ENCODE measurements at regions not wholly inside any gene's neighbourhood (a gene's known extent, or its start where the extent isn't known, plus 50 kb on each side); places are given as distances from the start of the nearest gene placed in this dataset.

DNA sequence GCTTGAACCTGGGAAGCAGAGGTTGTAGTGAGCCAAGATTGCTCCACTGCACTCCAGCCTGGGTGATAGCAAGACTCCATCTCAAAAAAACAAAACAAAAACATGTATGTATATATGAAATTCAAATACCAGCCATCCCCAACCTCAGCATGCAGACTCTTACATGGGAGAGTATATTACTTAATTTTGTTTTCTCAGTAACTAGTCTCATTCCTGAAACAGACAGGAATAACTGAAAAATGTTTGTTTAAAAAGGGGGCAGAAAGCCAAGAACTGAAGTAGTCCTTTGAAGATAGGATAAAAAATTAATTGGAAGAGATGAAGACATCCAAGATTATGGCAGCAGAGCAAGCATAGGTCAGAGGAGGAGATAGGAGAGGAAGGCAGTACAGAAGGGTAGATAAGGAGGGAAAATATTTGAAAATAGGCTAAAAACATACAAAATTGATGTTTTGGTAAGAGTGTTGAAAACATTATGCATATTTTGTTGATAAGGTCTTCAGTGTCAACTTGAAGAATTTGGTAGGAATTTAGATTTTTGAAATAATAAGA, 309.9 kb downstream of the MAT2B start:
- Histone ChIP-seq H3K9me2 (ENCODE audit: low read depth, low read length) (no peaks in the 10 kb centered on the region), H3K9ac (ENCODE audit: low read length) (no peak overlapping the region), H3K27me3 (ENCODE audit: insufficient read depth, low read length) (no peaks in the 10 kb centered on the region), H3K4me2 (ENCODE audit: low read length) (no peak overlapping the region), H3F3A (ENCODE audit: insufficient read depth, low read length) (no peaks in the 10 kb centered on the region), H4K20me1 (ENCODE audit: insufficient read depth, low read length) (no peaks in the 10 kb centered on the region), H3K79me2 (ENCODE audit: insufficient read depth, low read length) (no peaks in the 10 kb centered on the region), H3K9me3 (ENCODE audit: low read length) (no peaks in the 10 kb centered on the region), H3K36me3 (ENCODE audit: insufficient read depth, low read length) (no peaks in the 10 kb centered on the region), H3K27ac (ENCODE audit: low read depth, low read length, poor library complexity, severe bottlenecking) (no peak overlapping the region), H2AFZ (ENCODE audit: low read length) (no peak overlapping the region), H3K4me1 (ENCODE audit: insufficient read depth, low read length, severe bottlenecking) (peaks cover 4% of the 10 kb centered on the region), H3K4me3 (ENCODE audit: low read depth, low read length, poor library complexity, severe bottlenecking) (no peak overlapping the region)
- TF ChIP-seq, protein P1, sequence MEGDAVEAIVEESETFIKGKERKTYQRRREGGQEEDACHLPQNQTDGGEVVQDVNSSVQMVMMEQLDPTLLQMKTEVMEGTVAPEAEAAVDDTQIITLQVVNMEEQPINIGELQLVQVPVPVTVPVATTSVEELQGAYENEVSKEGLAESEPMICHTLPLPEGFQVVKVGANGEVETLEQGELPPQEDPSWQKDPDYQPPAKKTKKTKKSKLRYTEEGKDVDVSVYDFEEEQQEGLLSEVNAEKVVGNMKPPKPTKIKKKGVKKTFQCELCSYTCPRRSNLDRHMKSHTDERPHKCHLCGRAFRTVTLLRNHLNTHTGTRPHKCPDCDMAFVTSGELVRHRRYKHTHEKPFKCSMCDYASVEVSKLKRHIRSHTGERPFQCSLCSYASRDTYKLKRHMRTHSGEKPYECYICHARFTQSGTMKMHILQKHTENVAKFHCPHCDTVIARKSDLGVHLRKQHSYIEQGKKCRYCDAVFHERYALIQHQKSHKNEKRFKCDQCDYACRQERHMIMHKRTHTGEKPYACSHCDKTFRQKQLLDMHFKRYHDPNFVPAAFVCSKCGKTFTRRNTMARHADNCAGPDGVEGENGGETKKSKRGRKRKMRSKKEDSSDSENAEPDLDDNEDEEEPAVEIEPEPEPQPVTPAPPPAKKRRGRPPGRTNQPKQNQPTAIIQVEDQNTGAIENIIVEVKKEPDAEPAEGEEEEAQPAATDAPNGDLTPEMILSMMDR (IDR thresholded peaks at IDR 0.05; ENCODE audit: low read length) = no peak
- TF ChIP-seq EZH2 (IDR thresholded peaks at IDR 0.05; ENCODE audit: borderline replicate concordance, low read length) = no peak

DNA sequence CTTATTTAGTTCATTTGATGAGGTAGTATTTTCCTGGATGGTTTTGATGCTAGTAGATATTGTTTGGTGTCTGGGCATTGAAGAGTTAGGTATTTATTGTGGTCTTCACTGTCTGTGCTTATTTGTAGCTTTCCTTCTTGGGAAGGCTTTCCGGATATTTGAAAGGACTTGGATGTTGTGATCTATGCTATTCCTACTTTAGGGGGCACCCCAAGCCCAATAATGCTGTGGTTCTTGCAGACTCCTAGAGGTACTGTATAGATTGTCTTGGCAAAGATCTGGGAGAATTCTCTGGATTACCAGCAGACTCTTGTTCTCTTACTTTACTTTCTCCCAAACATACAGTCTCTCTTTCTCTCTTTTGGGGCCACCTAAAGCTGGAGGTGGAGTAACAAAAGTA, 315.7 kb downstream of the MAT2B start:
- no peak for TF ChIP-seq EZH2 (IDR thresholded peaks at IDR 0.05; ENCODE audit: borderline replicate concordance, low read length)
- TF ChIP-seq, protein P1 (IDR thresholded peaks at IDR 0.05; ENCODE audit: low read length) = no peak; the same call in 1 of the 2 replicates

DNA sequence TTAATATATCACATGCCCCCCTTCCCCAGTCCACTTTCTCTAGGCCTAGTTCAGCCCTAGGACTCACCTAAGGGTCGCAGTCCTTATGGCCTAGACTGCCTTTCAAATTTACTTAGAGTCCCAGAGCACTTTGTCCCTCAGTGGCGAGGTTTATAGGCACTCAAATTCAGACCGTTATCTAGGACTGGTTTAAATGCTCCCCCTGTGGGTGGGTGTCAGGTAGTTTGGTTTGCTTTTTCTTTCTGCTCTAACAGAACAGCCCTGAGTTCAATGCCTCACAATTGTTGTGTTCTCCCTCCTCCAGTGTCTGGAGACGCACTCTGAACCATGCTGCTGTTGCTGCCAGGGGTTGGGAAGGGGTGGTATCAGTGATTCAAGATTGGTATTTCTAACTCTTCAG, 317.1 kb downstream of the MAT2B start:
- no peaks in the 10 kb centered on the region for H3F3A ChIP-seq (ENCODE audit: insufficient read depth, low read length)
- H3K4me1 ChIP-seq (ENCODE audit: insufficient read depth, low read length, severe bottlenecking) = no peaks in the 10 kb centered on the region
- no peak overlapping the region for H2AFZ ChIP-seq (ENCODE audit: low read length)
- no peaks in the 10 kb centered on the region for H3K36me3 ChIP-seq (ENCODE audit: insufficient read depth, low read length)
- no peaks in the 10 kb centered on the region for H3K27me3 ChIP-seq (ENCODE audit: insufficient read depth, low read length)
- no peaks in the 10 kb centered on the region for H3K9me2 ChIP-seq (ENCODE audit: low read depth, low read length)
- no peaks in the 10 kb centered on the region for H3K9me3 ChIP-seq (ENCODE audit: low read length)
- no peak overlapping the region for H3K9ac ChIP-seq (ENCODE audit: low read length)
- H3K4me3 ChIP-seq (ENCODE audit: low read depth, low read length, poor library complexity, severe bottlenecking) = no peak overlapping the region
- H3K79me2 ChIP-seq (ENCODE audit: insufficient read depth, low read length) = no peaks in the 10 kb centered on the region
- TF ChIP-seq, protein P1 (IDR thresholded peaks at IDR 0.05; ENCODE audit: low read length) = peak; percentile 21; the same call in 1 of the 2 replicates
- no peak for TF ChIP-seq EZH2 (IDR thresholded peaks at IDR 0.05; ENCODE audit: borderline replicate concordance, low read length)
- H3K4me2 ChIP-seq (ENCODE audit: low read length) = no peak overlapping the region
- H4K20me1 ChIP-seq (ENCODE audit: insufficient read depth, low read length) = no peaks in the 10 kb centered on the region
- no peak overlapping the region for H3K27ac ChIP-seq (ENCODE audit: low read depth, low read length, poor library complexity, severe bottlenecking)

More for the DNA sequence above, 315.7 kb downstream of the MAT2B start:
- H3K27ac ChIP-seq (ENCODE audit: low read depth, low read length, poor library complexity, severe bottlenecking) = no peak overlapping the region
- no peak overlapping the region for H2AFZ ChIP-seq (ENCODE audit: low read length)
- H3K36me3 ChIP-seq (ENCODE audit: insufficient read depth, low read length) = no peaks in the 10 kb centered on the region
- H4K20me1 ChIP-seq (ENCODE audit: insufficient read depth, low read length) = no peaks in the 10 kb centered on the region
- no peaks in the 10 kb centered on the region for H3K4me1 ChIP-seq (ENCODE audit: insufficient read depth, low read length, severe bottlenecking)
- H3K4me2 ChIP-seq (ENCODE audit: low read length) = no peak overlapping the region
- H3K9ac ChIP-seq (ENCODE audit: low read length) = no peak overlapping the region
- H3K9me2 ChIP-seq (ENCODE audit: low read depth, low read length) = no peaks in the 10 kb centered on the region
- no peaks in the 10 kb centered on the region for H3K9me3 ChIP-seq (ENCODE audit: low read length)
- H3K79me2 ChIP-seq (ENCODE audit: insufficient read depth, low read length) = no peaks in the 10 kb centered on the region
- H3K4me3 ChIP-seq (ENCODE audit: low read depth, low read length, poor library complexity, severe bottlenecking) = no peak overlapping the region
- H3F3A ChIP-seq (ENCODE audit: insufficient read depth, low read length) = no peaks in the 10 kb centered on the region
- H3K27me3 ChIP-seq (ENCODE audit: insufficient read depth, low read length) = no peaks in the 10 kb centered on the region
